GM12892 (cell line): ENCODE measurements at regions not wholly inside any gene's neighbourhood (a gene's known extent, or its start where the extent isn't known, plus 50 kb on each side); places are given as distances from the start of the nearest gene placed in this dataset.
A peak's percentile ranks its signal among the peaks of the same experiment; 100 is the strongest.

Experiments used
- DNase-seq: peaks from one replicate; pipeline ENCODE4 v3.0.0; 2011; ENCODE audit not compliant: insufficient read length
- FAIRE-seq: peaks from 2 replicates; lab custom pipeline; 2011; peaks lifted over from hg19 to GRCh38; lab: Jason Lieb, UNC
- POLR2A ChIP-seq: IDR thresholded peaks from 2 replicates; pipeline ENCODE4 v1.6.1; 2011; ENCODE audit warnings: low read depth, low read length, control low read depth
- POLR2AphosphoS5 ChIP-seq: IDR thresholded peaks from 2 replicates; pipeline ENCODE4 v1.6.1; 2011; ENCODE audit warnings: low read depth, low read length, control low read depth
- TAF1 ChIP-seq: IDR thresholded peaks from 2 replicates; pipeline ENCODE4 v1.6.1; 2011; ENCODE audit warnings: low read depth, mild to moderate bottlenecking, control low read depth, low read length, borderline replicate concordance

- TF ChIP-seq POLR2A (no peak), POLR2AphosphoS5 (no peak), TAF1 (no peak)
- no peak for FAIRE-seq
- DNase-seq: no peak
These were observed 117.1 kb upstream of the ZNF462 start for GRCh38 chr9:106745876-106746275.

GRCh38 chr9:106751681-106752080 is 111.3 kb upstream of the ZNF462 start:
- FAIRE-seq (no peak), DNase-seq (no peak)
- TF ChIP-seq POLR2A (no peak), POLR2AphosphoS5 (no peak), TAF1 (no peak)

GRCh38 chr9:106752581-106752980 is 110.4 kb upstream of the ZNF462 start:
- no peak for TF ChIP-seq POLR2A
- TF ChIP-seq POLR2AphosphoS5: no peak
- TF ChIP-seq TAF1: no peak
- DNase-seq (no peak), FAIRE-seq (peak; percentile 54)

GRCh38 chr9:106753155-106753671 is 109.8 kb upstream of the ZNF462 start:
- 0 out of 2 replicates have a peak, but pooled peaks have one; percentile 20 for TF ChIP-seq POLR2AphosphoS5
- TF ChIP-seq POLR2A: no peak
- FAIRE-seq (peak; percentile 98), DNase-seq (peak; percentile 16)

DNA sequence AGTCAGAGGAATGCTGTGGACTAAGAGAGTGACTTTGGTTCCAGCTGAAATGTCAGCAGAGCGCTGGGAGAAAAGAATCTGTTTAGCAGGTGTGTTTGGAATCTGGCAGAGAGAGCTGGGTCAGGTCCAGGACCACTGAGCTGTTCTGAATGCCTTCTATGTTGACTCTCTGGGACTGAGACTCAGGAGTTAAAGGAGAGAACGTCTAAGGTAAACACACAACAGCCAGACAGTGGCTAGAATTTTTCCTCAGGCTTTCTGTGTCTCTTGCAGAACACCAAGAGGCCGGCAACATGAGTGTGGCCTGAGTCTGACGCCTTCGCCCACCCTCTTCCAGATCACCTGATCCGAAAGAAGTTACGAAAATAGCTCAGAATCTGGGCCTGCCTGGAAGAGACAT is 107.2 kb upstream of the ZNF462 start:
- no peak for FAIRE-seq
- TF ChIP-seq TAF1: no peak
- TF ChIP-seq POLR2AphosphoS5: no peak
- TF ChIP-seq POLR2A: no peak
- no peak for DNase-seq

DNA sequence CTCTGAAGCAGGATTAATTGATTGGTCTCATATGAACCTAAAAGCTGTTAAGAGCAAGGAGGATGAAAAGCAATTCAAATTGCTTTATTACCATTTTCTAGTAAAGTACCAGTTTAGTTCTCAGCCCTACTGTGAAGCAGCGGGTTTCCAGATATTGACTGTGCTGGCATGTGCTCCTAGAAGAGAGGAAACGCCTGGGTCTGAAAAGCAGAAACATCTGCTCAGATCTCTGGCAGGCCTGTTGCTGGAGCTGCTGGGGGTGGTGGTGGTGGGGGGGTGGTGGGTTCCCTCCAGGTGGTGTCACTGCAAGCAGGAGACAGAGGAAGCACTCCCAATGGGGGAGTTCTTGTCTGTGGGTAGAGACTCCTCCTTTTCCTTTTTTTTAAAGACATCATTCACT is 105.5 kb upstream of the ZNF462 start:
- DNase-seq (no peak), FAIRE-seq (no peak)
- TF ChIP-seq TAF1: no peak

- DNase-seq (no peak), FAIRE-seq (no peak)
- TF ChIP-seq POLR2AphosphoS5 (no peak), TAF1 (no peak), POLR2A (no peak)
These were observed 104.1 kb upstream of the ZNF462 start for GRCh38 chr9:106758911-106759310.

- FAIRE-seq (no peak), DNase-seq (no peak)
- TF ChIP-seq POLR2AphosphoS5 (no peak), TAF1 (no peak), POLR2A (no peak)
These were observed 101.5 kb upstream of the ZNF462 start for GRCh38 chr9:106761493-106761892.

GRCh38 chr9:106766616-106767015 is 96.3 kb upstream of the ZNF462 start:
- TF ChIP-seq POLR2A (no peak), POLR2AphosphoS5 (no peak), TAF1 (no peak)
- DNase-seq (no peak), FAIRE-seq (no peak)

DNA sequence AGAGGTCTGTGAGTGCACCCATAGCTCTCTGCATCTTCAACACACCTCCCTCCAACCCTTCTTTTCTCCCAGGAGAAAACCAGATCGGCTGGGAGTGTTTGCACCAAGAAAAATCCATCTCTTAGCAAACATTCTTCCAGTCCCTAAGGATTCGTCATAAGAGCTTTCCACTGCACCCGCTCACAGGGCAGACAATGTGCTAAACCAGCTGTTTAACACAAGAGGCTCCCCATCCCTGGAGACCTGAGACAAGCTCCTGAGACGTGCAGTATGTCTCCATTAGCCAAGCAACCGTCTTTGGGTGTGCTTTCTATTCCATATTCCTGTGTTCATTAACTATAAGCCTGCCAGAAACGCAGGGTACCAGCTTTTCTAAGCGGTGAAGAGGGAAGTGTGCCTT is 93.6 kb upstream of the ZNF462 start:
- DNase-seq: no peak
- TF ChIP-seq TAF1: no peak
- no peak for TF ChIP-seq POLR2AphosphoS5
- TF ChIP-seq POLR2A: no peak
- FAIRE-seq: no peak

DNA sequence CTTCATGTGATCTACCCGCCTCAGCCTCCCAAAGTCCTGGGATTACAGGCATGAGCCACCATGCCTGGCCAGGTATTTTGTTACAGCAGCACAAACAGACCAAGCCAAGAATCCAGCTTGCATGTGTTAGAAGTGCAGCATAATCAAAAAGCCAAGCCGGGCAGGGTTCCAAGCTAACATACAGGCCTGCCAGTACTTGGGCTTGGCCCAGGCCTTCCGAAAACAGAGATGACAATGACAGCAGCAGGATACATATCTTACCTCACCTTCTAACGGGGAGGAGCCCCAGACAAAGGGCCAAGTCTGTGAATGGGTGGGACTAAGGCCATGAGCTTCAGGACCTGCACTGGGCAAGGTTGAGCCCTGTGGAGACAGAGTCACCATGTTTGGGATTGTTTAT is 91.4 kb upstream of the ZNF462 start:
- FAIRE-seq (no peak), DNase-seq (no peak)
- TF ChIP-seq TAF1 (no peak), POLR2A (no peak), POLR2AphosphoS5 (no peak)

DNA sequence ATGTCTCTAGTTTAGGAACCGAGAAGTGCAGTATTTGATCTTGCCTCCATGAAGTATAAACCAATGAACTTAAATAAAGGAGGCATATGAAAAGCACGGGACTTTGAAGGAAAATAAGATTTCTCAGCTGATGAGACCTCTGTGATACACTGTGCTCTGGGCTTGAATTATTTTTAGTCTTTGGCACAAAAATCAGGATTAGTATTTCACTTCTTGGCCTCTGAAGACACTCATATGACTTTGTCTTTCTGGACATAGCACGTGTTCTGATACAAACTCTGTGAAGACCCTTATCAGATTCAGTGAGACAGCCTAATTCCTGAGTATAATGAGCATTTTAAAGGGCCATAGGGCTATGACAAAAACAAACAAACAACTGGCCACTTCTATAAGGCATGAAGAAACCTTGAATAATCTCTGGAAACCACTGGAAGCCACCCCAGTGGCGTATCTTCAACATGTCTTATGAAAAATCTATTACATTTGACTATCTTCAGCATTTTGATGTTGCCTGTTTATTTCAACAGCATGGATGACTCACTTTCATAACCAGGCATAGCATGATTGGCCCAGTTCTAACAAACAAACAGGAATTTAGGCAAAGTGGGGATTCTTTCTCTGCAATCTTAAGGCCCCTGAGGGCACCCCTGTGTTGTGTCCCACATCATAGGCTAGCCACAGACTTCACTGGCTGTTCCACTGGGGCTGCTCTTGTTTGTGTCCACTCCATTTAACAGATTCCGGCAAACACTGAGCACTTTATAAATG is 90.3 kb upstream of the ZNF462 start:
- FAIRE-seq (no peak), DNase-seq (no peak)
- TF ChIP-seq POLR2A (no peak), POLR2AphosphoS5 (no peak), TAF1 (no peak)

DNA sequence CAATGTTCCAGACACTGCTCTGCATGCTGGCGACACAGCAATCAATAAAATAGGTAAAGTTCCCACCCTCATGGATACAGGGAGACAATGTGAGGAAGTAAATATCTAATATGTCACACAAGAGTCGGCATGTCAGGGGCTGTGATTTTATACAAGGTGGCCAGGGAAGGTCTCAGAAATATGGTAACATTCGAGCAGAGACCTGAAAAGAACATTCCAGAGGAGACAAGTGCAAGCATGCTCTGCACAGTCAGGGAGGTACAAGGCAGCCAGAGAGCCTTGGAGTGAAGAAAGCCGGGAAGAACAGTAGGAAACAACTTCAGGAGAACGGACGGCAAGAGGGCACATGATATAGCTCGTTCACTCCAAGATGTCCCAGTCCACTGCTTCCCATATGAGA is 89.2 kb upstream of the ZNF462 start:
- FAIRE-seq (no peak), DNase-seq (no peak)
- TF ChIP-seq POLR2A (no peak), TAF1 (no peak)

DNA sequence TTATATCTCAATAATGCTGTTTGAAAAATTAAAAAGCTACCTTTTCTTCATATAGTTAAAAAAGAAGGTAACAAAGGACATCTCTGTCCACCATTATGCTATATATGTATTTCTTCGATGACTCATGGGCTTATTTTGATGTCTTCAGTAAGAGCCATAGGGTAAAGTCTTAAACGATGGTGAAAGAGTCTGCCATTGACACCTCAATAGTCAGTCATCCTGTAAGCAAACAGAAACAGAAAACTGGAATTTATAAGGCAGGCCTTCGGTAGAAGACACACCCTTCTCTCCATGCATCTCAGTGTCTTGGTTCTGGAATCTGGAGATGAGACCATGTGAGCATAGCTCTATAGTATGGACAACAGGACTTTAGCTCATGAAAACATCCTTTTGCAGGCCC is 87.0 kb upstream of the ZNF462 start:
- TF ChIP-seq POLR2A (no peak), POLR2AphosphoS5 (no peak), TAF1 (no peak)
- FAIRE-seq: no peak
- no peak for DNase-seq
